H1 (cell line): ENCODE measurements at regions not wholly inside any gene's neighbourhood (a gene's known extent, or its start where the extent isn't known, plus 50 kb on each side); places are given as distances from the start of the nearest gene placed in this dataset.
A peak's percentile ranks its signal among the peaks of the same experiment; 100 is the strongest.

Experiments used
- CTCF ChIA-PET: fragments of 300-600 bp; sonication (Branson Sonifier 250); formaldehyde crosslinking; loops from one replicate; lab custom pipeline; 2021; ENCODE audit not compliant: partially characterized antibody; lab: Charles Lee
- POLR2A ChIA-PET: fragments of 300-600 bp; sonication (Branson Sonifier 250); formaldehyde crosslinking; loops from one replicate; lab custom pipeline; 2021; ENCODE audit warnings: inconsistent platforms; ENCODE audit not compliant: partially characterized antibody; lab: Charles Lee
- DNase-seq, 2 experiments: peaks; one replicate each; pipeline versions ENCODE4 v3.0.0 to v3.0.0-alpha.2; 2010 to 2022; ENCODE audit warnings: low spot score in 2 of 2, low read depth in 1 of 2, mixed read lengths in 1 of 2
- FAIRE-seq: peaks from 2 replicates; lab custom pipeline; 2011; peaks lifted over from hg19 to GRCh38; lab: Jason Lieb, UNC
- H2AFZ ChIP-seq: 2 replicates; pipeline ENCODE4 v1.8.1; 2012; ENCODE audit warnings: low read length, inconsistent platforms
- H2AK5ac ChIP-seq: 2 replicates; pipeline ENCODE4 v1.6.1; 2013; ENCODE audit warnings: low read depth, low read length
- H2BK120ac ChIP-seq: replicated peaks from 2 replicates; pipeline ENCODE3; 2013; ENCODE audit warnings: low read depth, low read length, inconsistent platforms
- H2BK12ac ChIP-seq: 2 replicates; pipeline ENCODE4 v1.6.1; 2013; ENCODE audit warnings: low read depth, low read length
- H2BK15ac ChIP-seq: 2 replicates; pipeline ENCODE4 v1.6.1; 2013; ENCODE audit warnings: low read length
- H2BK20ac ChIP-seq: 2 replicates; pipeline ENCODE4 v1.6.1; 2013; ENCODE audit warnings: low read length
- H2BK5ac ChIP-seq: 2 replicates; pipeline ENCODE4 v1.6.1; 2013; ENCODE audit warnings: low read depth, low read length
- H3K14ac ChIP-seq: 2 replicates; pipeline ENCODE4 v1.6.1; 2013; ENCODE audit warnings: inconsistent platforms; ENCODE audit not compliant: insufficient read length
- H3K18ac ChIP-seq: 2 replicates; pipeline ENCODE4 v1.6.1; 2013; ENCODE audit warnings: low read length; ENCODE audit errors: extremely low read depth
- H3K23ac ChIP-seq: 2 replicates; pipeline ENCODE4 v1.6.1; 2013; ENCODE audit warnings: inconsistent platforms; ENCODE audit not compliant: insufficient read length
- H3K23me2 ChIP-seq: 2 replicates; pipeline ENCODE4 v1.6.1; 2013; ENCODE audit warnings: low read depth, low read length
- H3K27ac ChIP-seq: 2 replicates; pipeline ENCODE4 v1.6.1; 2011; ENCODE audit warnings: low read depth, low read length, inconsistent platforms
- H3K27me3 ChIP-seq, 4 experiments: replicated peaks in 1 of 4; 1 replicate in 1 of 4; 2 replicates in 3 of 4; pipeline versions ENCODE4 v1.6.1 to v1.8.1; 2011 to 2013; ENCODE audit warnings: low read length in 3 of 4, mild to moderate bottlenecking in 3 of 4, inconsistent platforms in 2 of 4, mixed read lengths in 2 of 4, moderate library complexity in 1 of 4; ENCODE audit not compliant: control insufficient read depth in 3 of 4, insufficient read depth in 3 of 4; ENCODE audit errors: extremely low read depth in 1 of 4
- H3K36me3 ChIP-seq, 4 experiments: 2 replicates each; pipeline versions ENCODE4 v1.6.1 to v1.8.1; 2011 to 2013; ENCODE audit warnings: mild to moderate bottlenecking in 4 of 4, low read length in 3 of 4, moderate library complexity in 2 of 4, control low read depth in 1 of 4, inconsistent platforms in 1 of 4; ENCODE audit not compliant: insufficient read depth in 4 of 4, control insufficient read depth in 2 of 4
- H3K4ac ChIP-seq: replicated peaks from 2 replicates; pipeline ENCODE3; 2013; ENCODE audit warnings: low read length, low read depth, mixed read lengths, inconsistent platforms; ENCODE audit not compliant: insufficient read length
- H3K4me1 ChIP-seq, 4 experiments: replicated peaks in 1 of 4; 1 replicate in 1 of 4; 2 replicates in 3 of 4; pipeline versions ENCODE4 v1.6.1 to v1.8.1; 2011 to 2013; ENCODE audit warnings: low read length in 3 of 4, inconsistent platforms in 2 of 4, mixed read lengths in 1 of 4; ENCODE audit not compliant: insufficient read depth in 4 of 4, control insufficient read depth in 3 of 4
- H3K4me2 ChIP-seq, 2 experiments: 2 replicates each; pipeline versions ENCODE4 v1.6.1 to v1.8.1; 2011 to 2013; ENCODE audit warnings: low read depth in 2 of 2, low read length in 2 of 2, control low read depth in 1 of 2, inconsistent platforms in 1 of 2, mild to moderate bottlenecking in 1 of 2; ENCODE audit not compliant: insufficient read depth in 1 of 2
- H3K4me3 ChIP-seq, 4 experiments: fragments of 200-600, 300-600 bp in 1 of 4; sonication (generic), shearing (Covaris generic), sonication (Bioruptor Twin) in 1 of 4; 2 replicates each; pipeline versions ENCODE4 v1.5.1 to v1.8.1; 2011 to 2016; ENCODE audit warnings: low read length in 4 of 4, low read depth in 3 of 4, control low read depth in 2 of 4, inconsistent platforms in 2 of 4, mild to moderate bottlenecking in 2 of 4, mixed read lengths in 1 of 4, moderate library complexity in 1 of 4; ENCODE audit not compliant: insufficient read depth in 2 of 4; ENCODE audit errors: extremely low read depth in 1 of 4
- H3K56ac ChIP-seq: replicated peaks from 2 replicates; pipeline ENCODE3; 2013; ENCODE audit warnings: low read depth, mild to moderate bottlenecking, mixed read lengths, low read length, inconsistent platforms; ENCODE audit not compliant: insufficient read length
- H3K79me1 ChIP-seq: 2 replicates; pipeline ENCODE4 v1.6.1; 2013; ENCODE audit warnings: low read depth, low read length, control low read depth
- H3K79me2 ChIP-seq, 2 experiments: 2 replicates each; pipeline versions ENCODE4 v1.6.1 to v1.8.1; 2012 to 2013; ENCODE audit warnings: low read length in 2 of 2, mild to moderate bottlenecking in 2 of 2, inconsistent platforms in 1 of 2; ENCODE audit not compliant: insufficient read depth in 2 of 2, control insufficient read depth in 1 of 2
- H3K9ac ChIP-seq, 4 experiments: replicated peaks in 1 of 4; 1 replicate in 1 of 4; 2 replicates in 3 of 4; pipeline versions ENCODE4 v1.6.1 to v1.8.1; 2011 to 2013; ENCODE audit warnings: low read depth in 3 of 4, low read length in 3 of 4, control low read depth in 2 of 4, mild to moderate bottlenecking in 2 of 4, moderate library complexity in 2 of 4, inconsistent platforms in 1 of 4; ENCODE audit errors: extremely low read depth in 1 of 4
- H3K9me3 ChIP-seq, 2 experiments: 2 replicates each; pipeline versions ENCODE4 v1.6.1 to v1.8.1; 2012 to 2013; ENCODE audit warnings: mild to moderate bottlenecking in 2 of 2, moderate library complexity in 2 of 2, control low read depth in 1 of 2, inconsistent platforms in 1 of 2, low read depth in 1 of 2, low read length in 1 of 2, mixed read lengths in 1 of 2; ENCODE audit not compliant: insufficient read depth in 2 of 2
- H4K20me1 ChIP-seq, 2 experiments: replicated peaks in 1 of 2; 2 replicates each; pipeline versions ENCODE3 to v1.8.1; 2011 to 2013; ENCODE audit warnings: inconsistent platforms in 2 of 2, low read length in 2 of 2, mild to moderate bottlenecking in 1 of 2; ENCODE audit not compliant: insufficient read depth in 2 of 2, control insufficient read depth in 1 of 2
- H4K5ac ChIP-seq: 2 replicates; pipeline ENCODE4 v1.6.1; 2013; ENCODE audit warnings: low read length, low read depth, mixed read lengths, inconsistent platforms; ENCODE audit not compliant: insufficient read length
- H4K8ac ChIP-seq: 2 replicates; pipeline ENCODE4 v1.8.0; 2013; ENCODE audit warnings: mild to moderate bottlenecking, moderate library complexity, low read length, inconsistent platforms; ENCODE audit not compliant: insufficient read depth; ENCODE audit errors: extremely low read depth
- H4K91ac ChIP-seq: replicated peaks from 2 replicates; pipeline ENCODE3; 2013; ENCODE audit warnings: low read length, mixed read lengths, inconsistent platforms; ENCODE audit not compliant: insufficient read length
- ASH2L ChIP-seq: fragments of 200-600, 300-600 bp; sonication (generic); IDR thresholded peaks from one replicate; pipeline ENCODE4 v1.7.1; 2017; ENCODE audit warnings: low read length
- CHD2 ChIP-seq: IDR thresholded peaks from 2 replicates; pipeline ENCODE4 v1.6.1; 2012; ENCODE audit warnings: low read length, improper control_type of control experiment
- RNF2 ChIP-seq: fragments of 200-900, 300-1000 bp; sonication (generic); IDR thresholded peaks from 2 replicates; pipeline ENCODE4 v1.7.1; 2016; ENCODE audit warnings: borderline replicate concordance, low read depth, mild to moderate bottlenecking, antibody characterized with exemption, low read length; ENCODE audit not compliant: poor library complexity, severe bottlenecking; ENCODE audit errors: missing control alignments
- TBP ChIP-seq: IDR thresholded peaks from 2 replicates; pipeline ENCODE4 v1.6.1; 2011; ENCODE audit warnings: low read depth, low read length, improper control_type of control experiment
- WGBS, 2 experiments: shearing (Covaris generic) in 1 of 2; methylation state at CpG; one replicate each; pipeline versions ENCODE4 v1.1.6 to v1.1.7; 2013 to 2015; ENCODE audit warnings: low lambda C conversion rate in 2 of 2, mixed read lengths in 2 of 2, inconsistent platforms in 1 of 2, low coverage in 1 of 2, missing lambda C conversion rate in 1 of 2; ENCODE audit not compliant: insufficient replicate concordance in 2 of 2, insufficient coverage in 1 of 2, insufficient read length in 1 of 2; ENCODE audit errors: extremely low coverage in 1 of 2, missing lambda C conversion rate in 1 of 2; 5-methylcytosine and 5-hydroxymethylcytosine counted together

- Histone ChIP-seq H3K9ac (no peak overlapping the region), H3K4me3 (no peak overlapping the region), H3K79me1 (no peaks in the 10 kb centered on the region), H2BK15ac (no peak overlapping the region), H2BK12ac (0 out of 2 replicates have a peak overlapping the region, but pooled peaks have one; percentile 3), H4K5ac (no peak overlapping the region), H3K23me2 (peaks cover 3% of the 10 kb centered on the region; the same call in 1 of the 2 replicates), H2BK120ac (no peak overlapping the region), H4K91ac (no peak overlapping the region), H2AK5ac (0 out of 2 replicates have a peak overlapping the region, but pooled peaks have one; percentile 0), H3K27ac (no peak overlapping the region), H4K20me1 (no peaks in the 10 kb centered on the region), H3K23ac (no peak overlapping the region), H3K18ac (no peak overlapping the region), H3K4ac (no peak overlapping the region), H4K8ac (no peak overlapping the region), H2BK20ac (no peak overlapping the region), H3K9me3 (no peaks in the 10 kb centered on the region), H3K79me2 (no peaks in the 10 kb centered on the region), H3K4me1 (peaks cover 4 to 24% (median 13%) of the 10 kb centered on the region in 4 experiments; a peak in 6 of 7 replicates), H3K36me3 (no peaks in the 10 kb centered on the region), H2AFZ (no peak overlapping the region), H3K4me2 (peak overlapping the region in 1 of 2 experiments; percentile 59; a peak in 2 of 4 replicates), H3K56ac (no peak overlapping the region), H3K14ac (no peak overlapping the region), H3K27me3 (peaks cover 11 to 57% (median 33%) of the 10 kb centered on the region in 4 experiments), H2BK5ac (no peak overlapping the region)
- ChIA-PET POLR2A (interaction anchor here (1.0 to 1.2 kb wide), 2 partner anchors 12 to 18 kb away, joined by 3 read pairs; no protein-coding TSS in a partner anchor), CTCF (interaction anchor here (0.7 to 1.8 kb wide), 9 partner anchors 8 to 274 kb away, joined by 3 to 10 read pairs (median 3); no protein-coding TSS in a partner anchor)
- FAIRE-seq (peak; percentile 100), DNase-seq (peak; percentile 75 to 93)
- WGBS, 2 experiments = 2% methylated on average over 3 of the region's 3 CpGs; no CpG with 5 or more reads in 1 of the 2 experiments
- TF ChIP-seq ASH2L (peak; percentile 47), RNF2 (no peak), TBP (no peak), CHD2 (peak; percentile 75)
Measured at GRCh38 chr10:58963723-58964124, 212.7 kb upstream of the PHYHIPL start.
